B cell (primary cell): ENCODE measurements at regions not wholly inside any gene's neighbourhood (a gene's known extent, or its start where the extent isn't known, plus 50 kb on each side); places are given as distances from the start of the nearest gene placed in this dataset.

Experiments
- EZH2 ChIP-seq: IDR thresholded peaks from 2 replicates; pipeline ENCODE4 v1.6.1; 2012; ENCODE audit warnings: borderline replicate concordance, low read depth, mild to moderate bottlenecking, moderate library complexity, low read length; ENCODE audit not compliant: insufficient read depth, poor library complexity, severe bottlenecking
- TF ChIP-seq, protein P1 (sequence below): fragments of 200-600 bp; IDR thresholded peaks from one replicate; pipeline ENCODE4 v1.8.0; 2022; ENCODE audit warnings: antibody characterized with exemption, mild to moderate bottlenecking

- TF ChIP-seq, protein P1, sequence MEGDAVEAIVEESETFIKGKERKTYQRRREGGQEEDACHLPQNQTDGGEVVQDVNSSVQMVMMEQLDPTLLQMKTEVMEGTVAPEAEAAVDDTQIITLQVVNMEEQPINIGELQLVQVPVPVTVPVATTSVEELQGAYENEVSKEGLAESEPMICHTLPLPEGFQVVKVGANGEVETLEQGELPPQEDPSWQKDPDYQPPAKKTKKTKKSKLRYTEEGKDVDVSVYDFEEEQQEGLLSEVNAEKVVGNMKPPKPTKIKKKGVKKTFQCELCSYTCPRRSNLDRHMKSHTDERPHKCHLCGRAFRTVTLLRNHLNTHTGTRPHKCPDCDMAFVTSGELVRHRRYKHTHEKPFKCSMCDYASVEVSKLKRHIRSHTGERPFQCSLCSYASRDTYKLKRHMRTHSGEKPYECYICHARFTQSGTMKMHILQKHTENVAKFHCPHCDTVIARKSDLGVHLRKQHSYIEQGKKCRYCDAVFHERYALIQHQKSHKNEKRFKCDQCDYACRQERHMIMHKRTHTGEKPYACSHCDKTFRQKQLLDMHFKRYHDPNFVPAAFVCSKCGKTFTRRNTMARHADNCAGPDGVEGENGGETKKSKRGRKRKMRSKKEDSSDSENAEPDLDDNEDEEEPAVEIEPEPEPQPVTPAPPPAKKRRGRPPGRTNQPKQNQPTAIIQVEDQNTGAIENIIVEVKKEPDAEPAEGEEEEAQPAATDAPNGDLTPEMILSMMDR = no peak
- TF ChIP-seq EZH2 = no peak
These were observed 386.5 kb upstream of the CFAP20DC start for GRCh38 chr3:59436164-59436958.
